ENCODE measurements at regions not wholly inside any gene's neighbourhood (a gene's known extent, or its start where the extent isn't known, plus 50 kb on each side); places are given as distances from the start of the nearest gene placed in this dataset.

GRCh38 chr2:200736646-200737274 is 75.0 kb upstream of the BZW1 start:
- TF ChIP-seq, protein P1, sequence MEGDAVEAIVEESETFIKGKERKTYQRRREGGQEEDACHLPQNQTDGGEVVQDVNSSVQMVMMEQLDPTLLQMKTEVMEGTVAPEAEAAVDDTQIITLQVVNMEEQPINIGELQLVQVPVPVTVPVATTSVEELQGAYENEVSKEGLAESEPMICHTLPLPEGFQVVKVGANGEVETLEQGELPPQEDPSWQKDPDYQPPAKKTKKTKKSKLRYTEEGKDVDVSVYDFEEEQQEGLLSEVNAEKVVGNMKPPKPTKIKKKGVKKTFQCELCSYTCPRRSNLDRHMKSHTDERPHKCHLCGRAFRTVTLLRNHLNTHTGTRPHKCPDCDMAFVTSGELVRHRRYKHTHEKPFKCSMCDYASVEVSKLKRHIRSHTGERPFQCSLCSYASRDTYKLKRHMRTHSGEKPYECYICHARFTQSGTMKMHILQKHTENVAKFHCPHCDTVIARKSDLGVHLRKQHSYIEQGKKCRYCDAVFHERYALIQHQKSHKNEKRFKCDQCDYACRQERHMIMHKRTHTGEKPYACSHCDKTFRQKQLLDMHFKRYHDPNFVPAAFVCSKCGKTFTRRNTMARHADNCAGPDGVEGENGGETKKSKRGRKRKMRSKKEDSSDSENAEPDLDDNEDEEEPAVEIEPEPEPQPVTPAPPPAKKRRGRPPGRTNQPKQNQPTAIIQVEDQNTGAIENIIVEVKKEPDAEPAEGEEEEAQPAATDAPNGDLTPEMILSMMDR (IDR thresholded peaks at IDR 0.05; ENCODE audit: insufficient read depth, low read length), result no peak
- TF ChIP-seq, protein P2, sequence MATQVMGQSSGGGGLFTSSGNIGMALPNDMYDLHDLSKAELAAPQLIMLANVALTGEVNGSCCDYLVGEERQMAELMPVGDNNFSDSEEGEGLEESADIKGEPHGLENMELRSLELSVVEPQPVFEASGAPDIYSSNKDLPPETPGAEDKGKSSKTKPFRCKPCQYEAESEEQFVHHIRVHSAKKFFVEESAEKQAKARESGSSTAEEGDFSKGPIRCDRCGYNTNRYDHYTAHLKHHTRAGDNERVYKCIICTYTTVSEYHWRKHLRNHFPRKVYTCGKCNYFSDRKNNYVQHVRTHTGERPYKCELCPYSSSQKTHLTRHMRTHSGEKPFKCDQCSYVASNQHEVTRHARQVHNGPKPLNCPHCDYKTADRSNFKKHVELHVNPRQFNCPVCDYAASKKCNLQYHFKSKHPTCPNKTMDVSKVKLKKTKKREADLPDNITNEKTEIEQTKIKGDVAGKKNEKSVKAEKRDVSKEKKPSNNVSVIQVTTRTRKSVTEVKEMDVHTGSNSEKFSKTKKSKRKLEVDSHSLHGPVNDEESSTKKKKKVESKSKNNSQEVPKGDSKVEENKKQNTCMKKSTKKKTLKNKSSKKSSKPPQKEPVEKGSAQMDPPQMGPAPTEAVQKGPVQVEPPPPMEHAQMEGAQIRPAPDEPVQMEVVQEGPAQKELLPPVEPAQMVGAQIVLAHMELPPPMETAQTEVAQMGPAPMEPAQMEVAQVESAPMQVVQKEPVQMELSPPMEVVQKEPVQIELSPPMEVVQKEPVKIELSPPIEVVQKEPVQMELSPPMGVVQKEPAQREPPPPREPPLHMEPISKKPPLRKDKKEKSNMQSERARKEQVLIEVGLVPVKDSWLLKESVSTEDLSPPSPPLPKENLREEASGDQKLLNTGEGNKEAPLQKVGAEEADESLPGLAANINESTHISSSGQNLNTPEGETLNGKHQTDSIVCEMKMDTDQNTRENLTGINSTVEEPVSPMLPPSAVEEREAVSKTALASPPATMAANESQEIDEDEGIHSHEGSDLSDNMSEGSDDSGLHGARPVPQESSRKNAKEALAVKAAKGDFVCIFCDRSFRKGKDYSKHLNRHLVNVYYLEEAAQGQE (IDR thresholded peaks at IDR 0.05; ENCODE audit: insufficient replicate concordance, low read depth), result no peak
- TF ChIP-seq POLR2AphosphoS5 (IDR thresholded peaks at IDR 0.05; ENCODE audit: low read depth) (no peak), SPI1 (IDR thresholded peaks at IDR 0.05; ENCODE audit: borderline replicate concordance, low read depth) (no peak)

All from HL-60 (cell line).